ENCODE measurements at regions not wholly inside any gene's neighbourhood (a gene's known extent, or its start where the extent isn't known, plus 50 kb on each side); places are given as distances from the start of the nearest gene placed in this dataset.
"Not testable (repeated sequence)": the region's sequence is repeated elsewhere in the genome, so short reads cannot be mapped to it uniquely, and the experiment has no call there.

- no peaks in the 10 kb centered on the region for H3K36me3 ChIP-seq (ENCODE audit: control insufficient read depth, insufficient read depth, low read length)
- no peak overlapping the region for H3K4me3 ChIP-seq (ENCODE audit: low read depth, low read length)
- no peak overlapping the region for H3K9ac ChIP-seq (ENCODE audit: low read depth, low read length)
- H3K9me3 ChIP-seq (ENCODE audit: control insufficient read depth, insufficient read depth, low read length), result peaks cover 4% of the 10 kb centered on the region; the same call in 1 of the 2 replicates
- no peaks in the 10 kb centered on the region for H3K4me1 ChIP-seq (ENCODE audit: control insufficient read depth, insufficient read depth, low read length)
- no peak overlapping the region for H3K27ac ChIP-seq (ENCODE audit: low read depth, low read length)
- no peaks in the 10 kb centered on the region for H3K27me3 ChIP-seq (ENCODE audit: control insufficient read depth, insufficient read depth, low read length)
Observed at GRCh38 chr20:4635781-4636180, 50.5 kb upstream of the PRNP start.

GRCh38 chr20:4635342-4635741 lies 50.9 kb upstream of the PRNP start:
- Histone ChIP-seq H3K4me3 (ENCODE audit: low read depth, low read length) (no peak overlapping the region), H3K27me3 (ENCODE audit: control insufficient read depth, insufficient read depth, low read length) (no peaks in the 10 kb centered on the region), H3K27ac (ENCODE audit: low read depth, low read length) (no peak overlapping the region), H3K36me3 (ENCODE audit: control insufficient read depth, insufficient read depth, low read length) (no peaks in the 10 kb centered on the region), H3K9me3 (ENCODE audit: control insufficient read depth, insufficient read depth, low read length) (peaks cover 4% of the 10 kb centered on the region; the same call in 1 of the 2 replicates), H3K9ac (ENCODE audit: low read depth, low read length) (no peak overlapping the region), H3K4me1 (ENCODE audit: control insufficient read depth, insufficient read depth, low read length) (no peaks in the 10 kb centered on the region)

GRCh38 chr20:4633780-4634179 lies 52.5 kb upstream of the PRNP start:
- Histone ChIP-seq H3K9me3 (ENCODE audit: control insufficient read depth, insufficient read depth, low read length) (peaks cover 4% of the 10 kb centered on the region; the same call in 1 of the 2 replicates), H3K27me3 (ENCODE audit: control insufficient read depth, insufficient read depth, low read length) (no peaks in the 10 kb centered on the region), H3K9ac (ENCODE audit: low read depth, low read length) (no peak overlapping the region), H3K27ac (ENCODE audit: low read depth, low read length) (no peak overlapping the region), H3K4me1 (ENCODE audit: control insufficient read depth, insufficient read depth, low read length) (no peaks in the 10 kb centered on the region), H3K4me3 (ENCODE audit: low read depth, low read length) (no peak overlapping the region), H3K36me3 (ENCODE audit: control insufficient read depth, insufficient read depth, low read length) (no peaks in the 10 kb centered on the region)

DNA sequence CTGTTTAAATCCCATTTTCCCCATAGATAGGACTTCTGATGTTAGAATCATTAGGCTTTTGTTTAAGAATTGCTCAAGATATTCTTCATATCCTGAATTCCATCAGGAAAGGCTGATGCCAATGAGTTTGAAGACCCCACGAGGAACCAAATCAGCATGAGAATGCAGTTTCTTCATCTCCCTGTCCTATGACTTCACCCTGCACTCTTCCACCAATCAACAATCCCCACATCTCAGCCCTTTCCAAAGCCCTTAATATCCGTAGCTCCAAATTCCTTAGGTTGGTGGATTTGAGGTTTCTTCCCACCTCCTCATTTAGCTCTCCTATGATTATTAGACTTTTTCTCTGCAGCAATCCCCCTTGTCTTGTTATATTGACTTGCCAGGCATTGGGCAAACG lies 52.9 kb upstream of the PRNP start:
- no peak overlapping the region for H3K9ac ChIP-seq (ENCODE audit: low read depth, low read length)
- H3K4me3 ChIP-seq (ENCODE audit: low read depth, low read length), result no peak overlapping the region
- H3K9me3 ChIP-seq (ENCODE audit: control insufficient read depth, insufficient read depth, low read length), result peaks cover 4% of the 10 kb centered on the region; the same call in 1 of the 2 replicates
- H3K27me3 ChIP-seq (ENCODE audit: control insufficient read depth, insufficient read depth, low read length), result no peaks in the 10 kb centered on the region
- no peaks in the 10 kb centered on the region for H3K36me3 ChIP-seq (ENCODE audit: control insufficient read depth, insufficient read depth, low read length)
- H3K27ac ChIP-seq (ENCODE audit: low read depth, low read length), result no peak overlapping the region
- H3K4me1 ChIP-seq (ENCODE audit: control insufficient read depth, insufficient read depth, low read length), result no peaks in the 10 kb centered on the region

DNA sequence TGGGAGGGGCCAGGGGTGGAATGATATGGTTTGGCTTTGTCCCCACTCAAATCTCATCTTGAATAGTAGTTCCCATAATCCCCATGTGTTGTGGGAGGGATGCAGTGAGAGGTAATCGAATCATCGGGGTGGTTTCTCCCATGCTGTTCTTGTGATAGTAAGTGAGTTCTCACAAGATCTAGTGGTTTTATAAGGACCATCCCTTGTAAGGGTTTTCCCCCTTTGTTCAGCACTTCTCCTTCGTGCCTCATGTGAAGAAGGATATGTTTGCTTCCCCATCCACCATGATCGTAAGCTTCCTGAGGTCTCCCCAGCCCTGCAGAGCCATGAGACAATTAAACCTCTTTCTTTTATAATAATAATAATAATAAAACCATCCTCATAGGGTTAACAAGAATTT lies 53.4 kb upstream of the PRNP start:
- H3K36me3 ChIP-seq (ENCODE audit: control insufficient read depth, insufficient read depth, low read length), result no peaks in the 10 kb centered on the region
- H3K4me3 ChIP-seq (ENCODE audit: low read depth, low read length), result no peak overlapping the region
- no peaks in the 10 kb centered on the region for H3K27me3 ChIP-seq (ENCODE audit: control insufficient read depth, insufficient read depth, low read length)
- H3K4me1 ChIP-seq (ENCODE audit: control insufficient read depth, insufficient read depth, low read length), result no peaks in the 10 kb centered on the region
- no peak overlapping the region for H3K27ac ChIP-seq (ENCODE audit: low read depth, low read length)
- H3K9ac ChIP-seq (ENCODE audit: low read depth, low read length), result no peak overlapping the region
- peaks cover 4% of the 10 kb centered on the region; the same call in 1 of the 2 replicates for H3K9me3 ChIP-seq (ENCODE audit: control insufficient read depth, insufficient read depth, low read length)

DNA sequence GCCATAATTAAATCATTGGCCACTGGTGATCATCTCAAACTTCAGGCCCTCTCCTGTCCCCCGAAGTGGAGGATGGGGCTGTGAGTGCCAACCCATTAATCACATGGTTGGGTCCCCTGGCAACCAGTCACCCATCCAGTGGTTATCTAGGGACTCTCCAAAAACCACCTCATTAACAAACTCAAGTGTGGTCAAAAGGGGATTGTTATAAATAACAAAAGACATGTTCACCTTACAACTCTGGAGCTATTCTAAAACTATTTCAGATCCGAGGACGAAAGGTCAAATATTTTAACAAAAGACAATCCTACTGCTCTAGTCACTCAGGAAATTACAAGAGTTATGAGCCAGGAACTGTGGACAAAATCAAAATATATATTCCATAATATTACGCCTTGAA lies 60.0 kb upstream of the PRNP start:
- no peaks in the 10 kb centered on the region for H3K4me1 ChIP-seq (ENCODE audit: control insufficient read depth, insufficient read depth, low read length)
- H3K27me3 ChIP-seq (ENCODE audit: control insufficient read depth, insufficient read depth, low read length), result no peaks in the 10 kb centered on the region
- no peaks in the 10 kb centered on the region for H3K36me3 ChIP-seq (ENCODE audit: control insufficient read depth, insufficient read depth, low read length)
- H3K27ac ChIP-seq (ENCODE audit: low read depth, low read length), result no peak overlapping the region
- H3K9me3 ChIP-seq (ENCODE audit: control insufficient read depth, insufficient read depth, low read length), result no peaks in the 10 kb centered on the region
- H3K9ac ChIP-seq (ENCODE audit: low read depth, low read length), result no peak overlapping the region
- no peak overlapping the region for H3K4me3 ChIP-seq (ENCODE audit: low read depth, low read length)

DNA sequence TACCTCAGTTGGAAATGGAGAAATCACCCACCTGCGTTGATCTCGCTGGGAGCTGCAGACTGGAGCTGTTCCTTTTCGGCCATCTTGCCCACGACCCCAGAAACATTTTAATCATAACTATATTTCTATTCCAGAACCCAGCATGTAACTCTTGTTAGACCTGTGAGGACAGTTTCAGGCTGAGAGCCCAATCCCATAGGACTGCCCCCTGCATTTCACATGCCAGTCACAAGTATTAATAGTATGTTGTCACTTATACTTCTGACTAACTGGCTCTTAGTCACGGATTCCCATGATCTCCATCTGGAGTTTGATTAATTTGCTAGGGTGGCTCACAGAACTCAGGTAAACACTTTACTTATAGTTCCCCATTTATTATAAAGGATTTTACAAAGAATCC lies 60.6 kb upstream of the PRNP start:
- H3K9me3 ChIP-seq (ENCODE audit: control insufficient read depth, insufficient read depth, low read length), result no peaks in the 10 kb centered on the region
- no peak overlapping the region for H3K4me3 ChIP-seq (ENCODE audit: low read depth, low read length)
- no peaks in the 10 kb centered on the region for H3K4me1 ChIP-seq (ENCODE audit: control insufficient read depth, insufficient read depth, low read length)
- H3K27ac ChIP-seq (ENCODE audit: low read depth, low read length), result no peak overlapping the region
- no peaks in the 10 kb centered on the region for H3K36me3 ChIP-seq (ENCODE audit: control insufficient read depth, insufficient read depth, low read length)
- no peak overlapping the region for H3K9ac ChIP-seq (ENCODE audit: low read depth, low read length)
- no peaks in the 10 kb centered on the region for H3K27me3 ChIP-seq (ENCODE audit: control insufficient read depth, insufficient read depth, low read length)

DNA sequence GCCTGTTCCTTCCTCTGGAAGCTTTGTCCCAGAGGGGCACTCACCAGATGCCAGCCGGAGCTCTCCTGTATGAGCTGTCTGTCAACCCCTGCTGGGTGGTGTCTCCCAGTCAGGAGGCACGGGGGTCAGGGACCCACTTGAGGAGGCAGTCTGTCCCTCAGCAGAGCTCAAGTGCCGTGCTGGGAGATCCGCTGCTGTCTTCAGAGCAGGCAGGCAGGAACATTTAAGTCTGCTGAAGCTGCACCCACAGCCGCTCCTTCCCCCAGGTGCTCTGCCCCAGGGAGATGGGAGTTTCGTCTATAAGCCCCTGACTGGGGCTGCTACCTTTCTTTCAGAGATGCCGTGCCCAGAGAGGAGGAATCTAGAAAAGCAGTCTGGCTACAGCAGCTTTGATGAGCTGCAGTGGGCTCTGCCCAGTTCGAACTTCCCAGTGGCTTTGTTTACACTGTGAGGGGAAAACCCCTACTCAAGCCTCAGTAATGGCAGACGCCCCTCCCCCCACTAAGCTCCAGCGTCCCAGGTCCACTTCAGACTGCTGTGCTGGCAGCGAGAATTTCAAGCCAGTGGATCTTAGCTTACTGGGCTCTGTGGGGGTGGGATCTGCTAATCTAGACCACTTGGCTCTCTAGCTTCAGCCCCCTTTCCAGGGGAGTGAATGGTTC lies 61.5 kb upstream of the PRNP start:
- not testable (repeated sequence) for H3K27me3 ChIP-seq (ENCODE audit: control insufficient read depth, insufficient read depth, low read length); H3K9me3 ChIP-seq (ENCODE audit: control insufficient read depth, insufficient read depth, low read length); H3K36me3 ChIP-seq (ENCODE audit: control insufficient read depth, insufficient read depth, low read length); H3K9ac ChIP-seq (ENCODE audit: low read depth, low read length); H3K4me3 ChIP-seq (ENCODE audit: low read depth, low read length); H3K27ac ChIP-seq (ENCODE audit: low read depth, low read length); H3K4me1 ChIP-seq (ENCODE audit: control insufficient read depth, insufficient read depth, low read length)

- H3K36me3 ChIP-seq (ENCODE audit: control insufficient read depth, insufficient read depth, low read length); H3K9ac ChIP-seq (ENCODE audit: low read depth, low read length); H3K27me3 ChIP-seq (ENCODE audit: control insufficient read depth, insufficient read depth, low read length); H3K4me3 ChIP-seq (ENCODE audit: low read depth, low read length); H3K4me1 ChIP-seq (ENCODE audit: control insufficient read depth, insufficient read depth, low read length); H3K27ac ChIP-seq (ENCODE audit: low read depth, low read length); H3K9me3 ChIP-seq (ENCODE audit: control insufficient read depth, insufficient read depth, low read length): not testable (repeated sequence)
Observed at GRCh38 chr20:4619144-4619543, 67.1 kb upstream of the PRNP start.

DNA sequence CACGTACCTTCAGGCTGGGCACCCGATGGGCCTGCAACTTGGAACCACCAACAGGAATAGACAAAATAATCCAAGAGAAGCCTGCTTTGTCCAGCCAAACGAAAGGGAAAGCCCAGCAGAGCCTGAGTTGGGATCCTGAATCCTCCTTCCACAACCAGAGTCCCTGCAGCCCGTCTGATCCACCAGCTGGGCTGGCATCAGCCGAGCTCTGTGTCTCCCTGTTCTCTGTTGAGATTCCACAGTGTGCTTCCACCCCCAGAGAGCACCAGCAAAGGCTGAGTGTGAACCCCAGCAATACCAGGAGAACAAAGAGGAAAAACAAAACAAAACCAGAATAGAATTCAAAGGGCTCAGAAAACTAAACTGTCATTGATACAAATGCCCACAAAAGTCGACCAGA lies 68.8 kb upstream of the PRNP start:
- Histone ChIP-seq H3K9me3 (ENCODE audit: control insufficient read depth, insufficient read depth, low read length) (no peaks in the 10 kb centered on the region), H3K4me1 (ENCODE audit: control insufficient read depth, insufficient read depth, low read length) (no peaks in the 10 kb centered on the region), H3K36me3 (ENCODE audit: control insufficient read depth, insufficient read depth, low read length) (no peaks in the 10 kb centered on the region), H3K4me3 (ENCODE audit: low read depth, low read length) (no peak overlapping the region), H3K9ac (ENCODE audit: low read depth, low read length) (no peak overlapping the region), H3K27ac (ENCODE audit: low read depth, low read length) (no peak overlapping the region), H3K27me3 (ENCODE audit: control insufficient read depth, insufficient read depth, low read length) (no peaks in the 10 kb centered on the region)

DNA sequence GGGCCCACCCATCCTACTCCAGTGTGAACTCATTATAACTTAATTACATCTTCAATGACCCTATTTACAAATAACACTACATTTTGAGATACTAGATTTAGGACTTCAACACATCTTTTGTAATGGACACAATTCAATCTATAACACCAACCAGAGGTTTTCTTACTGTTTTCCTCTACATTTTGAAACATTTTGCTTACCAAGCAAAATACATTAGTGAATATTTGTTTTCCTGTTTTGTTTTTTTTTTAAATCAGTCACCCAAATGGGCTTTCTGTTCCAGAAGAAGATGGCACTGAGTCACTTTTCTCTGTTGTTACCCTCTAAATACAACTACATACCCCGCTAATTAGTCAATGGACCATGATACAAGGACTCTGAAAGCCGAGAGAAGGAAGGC lies 69.2 kb upstream of the PRNP start:
- no peak overlapping the region for H3K9ac ChIP-seq (ENCODE audit: low read depth, low read length)
- H3K36me3 ChIP-seq (ENCODE audit: control insufficient read depth, insufficient read depth, low read length), result no peaks in the 10 kb centered on the region
- H3K4me1 ChIP-seq (ENCODE audit: control insufficient read depth, insufficient read depth, low read length), result no peaks in the 10 kb centered on the region
- no peak overlapping the region for H3K27ac ChIP-seq (ENCODE audit: low read depth, low read length)
- H3K27me3 ChIP-seq (ENCODE audit: control insufficient read depth, insufficient read depth, low read length), result no peaks in the 10 kb centered on the region
- no peaks in the 10 kb centered on the region for H3K9me3 ChIP-seq (ENCODE audit: control insufficient read depth, insufficient read depth, low read length)
- H3K4me3 ChIP-seq (ENCODE audit: low read depth, low read length), result no peak overlapping the region
